ENCODE measurements at regions not wholly inside any gene's neighbourhood (a gene's known extent, or its start where the extent isn't known, plus 50 kb on each side); places are given as distances from the start of the nearest gene placed in this dataset.

- Mint-ChIP-seq H3K36me3 (no peaks in the 10 kb centered on the region), H3K27me3 (no peaks in the 10 kb centered on the region), H3K9me3 (ENCODE audit: low read depth) (no peaks in the 10 kb centered on the region), H3K27ac (no peak overlapping the region), H3K4me1 (no peaks in the 10 kb centered on the region), H3K4me3 (no peak overlapping the region)
- no peak for DNase-seq
- CTCF ChIA-PET = no interaction called here
- no peak for ATAC-seq
Measured at GRCh38 chr19:28963486-28964250, 249.3 kb downstream of the UQCRFS1 start.

- Mint-ChIP-seq H3K27me3 (no peaks in the 10 kb centered on the region), H3K4me3 (no peak overlapping the region), H3K9me3 (ENCODE audit: low read depth) (no peaks in the 10 kb centered on the region), H3K27ac (no peak overlapping the region), H3K4me1 (no peaks in the 10 kb centered on the region), H3K36me3 (no peaks in the 10 kb centered on the region)
- DNase-seq = no peak
- no peak for ATAC-seq
- CTCF ChIA-PET = no interaction called here
Measured at GRCh38 chr19:28961772-28962500, 251.0 kb downstream of the UQCRFS1 start.

GRCh38 chr19:28960986-28961705, 251.8 kb downstream of the UQCRFS1 start:
- no peak for DNase-seq
- Mint-ChIP-seq H3K4me3 (no peak overlapping the region), H3K27me3 (no peaks in the 10 kb centered on the region), H3K9me3 (ENCODE audit: low read depth) (no peaks in the 10 kb centered on the region), H3K27ac (no peak overlapping the region), H3K4me1 (no peaks in the 10 kb centered on the region), H3K36me3 (no peaks in the 10 kb centered on the region)
- ATAC-seq = no peak
- CTCF ChIA-PET = no interaction called here

- Mint-ChIP-seq H3K27me3 (no peaks in the 10 kb centered on the region), H3K4me3 (no peak overlapping the region), H3K9me3 (ENCODE audit: low read depth) (no peaks in the 10 kb centered on the region), H3K4me1 (no peaks in the 10 kb centered on the region), H3K36me3 (no peaks in the 10 kb centered on the region), H3K27ac (no peak overlapping the region)
- DNase-seq (no peak), ATAC-seq (no peak)
- CTCF ChIA-PET = no interaction called here
Measured at GRCh38 chr19:28960586-28960985, 252.4 kb downstream of the UQCRFS1 start.

- no peak overlapping the region for H3K4me3 Mint-ChIP-seq
- ATAC-seq = no peak
- H3K4me1 Mint-ChIP-seq = no peaks in the 10 kb centered on the region
- H3K27ac Mint-ChIP-seq = no peak overlapping the region
- CTCF ChIA-PET = no interaction called here
- DNase-seq = no peak
- no peaks in the 10 kb centered on the region for H3K27me3 Mint-ChIP-seq
- no peaks in the 10 kb centered on the region for H3K36me3 Mint-ChIP-seq
- H3K9me3 Mint-ChIP-seq (ENCODE audit: low read depth) = no peaks in the 10 kb centered on the region
Measured at GRCh38 chr19:28956961-28957360, 256.0 kb downstream of the UQCRFS1 start.

- CTCF ChIA-PET = no interaction called here
- H3K27me3 Mint-ChIP-seq = no peaks in the 10 kb centered on the region
- DNase-seq = no peak
- H3K4me1 Mint-ChIP-seq = no peaks in the 10 kb centered on the region
- ATAC-seq = no peak
- no peaks in the 10 kb centered on the region for H3K9me3 Mint-ChIP-seq (ENCODE audit: low read depth)
- H3K36me3 Mint-ChIP-seq = no peaks in the 10 kb centered on the region
- no peak overlapping the region for H3K4me3 Mint-ChIP-seq
- H3K27ac Mint-ChIP-seq = no peak overlapping the region
Measured at GRCh38 chr19:28956421-28956820, 256.5 kb downstream of the UQCRFS1 start.

GRCh38 chr19:28949535-28949934, 263.4 kb downstream of the UQCRFS1 start:
- Mint-ChIP-seq H3K36me3 (no peaks in the 10 kb centered on the region), H3K4me1 (no peaks in the 10 kb centered on the region), H3K27me3 (no peaks in the 10 kb centered on the region), H3K27ac (no peak overlapping the region), H3K4me3 (no peak overlapping the region), H3K9me3 (ENCODE audit: low read depth) (no peaks in the 10 kb centered on the region)
- DNase-seq (no peak), ATAC-seq (no peak)
- CTCF ChIA-PET = no interaction called here

GRCh38 chr19:28949027-28949426, 263.9 kb downstream of the UQCRFS1 start:
- H3K9me3 Mint-ChIP-seq (ENCODE audit: low read depth) = no peaks in the 10 kb centered on the region
- no peak overlapping the region for H3K4me3 Mint-ChIP-seq
- DNase-seq (no peak), ATAC-seq (no peak)
- H3K27me3 Mint-ChIP-seq = no peaks in the 10 kb centered on the region
- no peaks in the 10 kb centered on the region for H3K36me3 Mint-ChIP-seq
- CTCF ChIA-PET = no interaction called here
- H3K27ac Mint-ChIP-seq = no peak overlapping the region
- no peaks in the 10 kb centered on the region for H3K4me1 Mint-ChIP-seq

GRCh38 chr19:28948566-28948965, 264.4 kb downstream of the UQCRFS1 start:
- Mint-ChIP-seq H3K4me1 (no peaks in the 10 kb centered on the region), H3K9me3 (ENCODE audit: low read depth) (no peaks in the 10 kb centered on the region), H3K36me3 (no peaks in the 10 kb centered on the region), H3K27ac (no peak overlapping the region), H3K27me3 (no peaks in the 10 kb centered on the region), H3K4me3 (no peak overlapping the region)
- no peak for ATAC-seq
- DNase-seq = no peak
- CTCF ChIA-PET = no interaction called here

GRCh38 chr19:28948026-28948425, 264.9 kb downstream of the UQCRFS1 start:
- no peak overlapping the region for H3K4me3 Mint-ChIP-seq
- CTCF ChIA-PET = no interaction called here
- H3K36me3 Mint-ChIP-seq = no peaks in the 10 kb centered on the region
- no peak overlapping the region for H3K27ac Mint-ChIP-seq
- DNase-seq (no peak), ATAC-seq (no peak)
- H3K9me3 Mint-ChIP-seq (ENCODE audit: low read depth) = no peaks in the 10 kb centered on the region
- no peaks in the 10 kb centered on the region for H3K4me1 Mint-ChIP-seq
- no peaks in the 10 kb centered on the region for H3K27me3 Mint-ChIP-seq

GRCh38 chr19:28943651-28944050, 269.3 kb downstream of the UQCRFS1 start:
- Mint-ChIP-seq H3K4me3 (no peak overlapping the region), H3K27ac (no peak overlapping the region), H3K4me1 (no peaks in the 10 kb centered on the region), H3K36me3 (no peaks in the 10 kb centered on the region), H3K27me3 (no peaks in the 10 kb centered on the region), H3K9me3 (ENCODE audit: low read depth) (no peaks in the 10 kb centered on the region)
- no peak for ATAC-seq
- no peak for DNase-seq
- CTCF ChIA-PET = no interaction called here

GRCh38 chr19:28941833-28942232, 271.1 kb downstream of the UQCRFS1 start:
- no peak overlapping the region for H3K27ac Mint-ChIP-seq
- no peaks in the 10 kb centered on the region for H3K36me3 Mint-ChIP-seq

GRCh38 chr19:28940751-28941500, 272.0 kb downstream of the UQCRFS1 start:
- Mint-ChIP-seq H3K36me3 (no peaks in the 10 kb centered on the region), H3K4me3 (no peak overlapping the region), H3K4me1 (no peaks in the 10 kb centered on the region), H3K27me3 (no peaks in the 10 kb centered on the region), H3K9me3 (ENCODE audit: low read depth) (no peaks in the 10 kb centered on the region), H3K27ac (no peak overlapping the region)
- no peak for ATAC-seq
- DNase-seq = no peak
- CTCF ChIA-PET = no interaction called here

More at GRCh38 chr19:28941833-28942232, 271.1 kb downstream of the UQCRFS1 start:
- no peaks in the 10 kb centered on the region for H3K27me3 Mint-ChIP-seq
- CTCF ChIA-PET = no interaction called here
- H3K4me1 Mint-ChIP-seq = no peaks in the 10 kb centered on the region
- DNase-seq (no peak), ATAC-seq (no peak)
- H3K9me3 Mint-ChIP-seq (ENCODE audit: low read depth) = no peaks in the 10 kb centered on the region
- H3K4me3 Mint-ChIP-seq = no peak overlapping the region
